B cell (primary cell): ENCODE measurements at regions not wholly inside any gene's neighbourhood (a gene's known extent, or its start where the extent isn't known, plus 50 kb on each side); places are given as distances from the start of the nearest gene placed in this dataset.

Experiments
- ATAC-seq: fragments of 200-7000 bp; cut with Tn5 transposase; one replicate; pipeline ENCODE4 v1.10.0; 2021; ENCODE audit warnings: low read depth, mild to moderate bottlenecking, moderate number of reproducible peaks, moderate library complexity
- CTCF ChIA-PET: fragments of 350-600 bp; sonication (Branson Sonifier 250); formaldehyde crosslinking; loops from one replicate; lab custom pipeline; 2021; ENCODE audit warnings: antibody characterized with exemption, inconsistent platforms; lab: Charles Lee
- POLR2A ChIA-PET: fragments of 350-600 bp; sonication (Branson Sonifier 250); formaldehyde crosslinking; loops from one replicate; lab custom pipeline; 2021; ENCODE audit warnings: antibody characterized with exemption; lab: Charles Lee
- DNase-seq: peaks from one replicate; pipeline ENCODE4 v3.0.0; 2013
- H2AFZ ChIP-seq: 2 replicates; pipeline ENCODE4 v1.6.1; 2012; ENCODE audit warnings: mild to moderate bottlenecking, low read depth, low read length; ENCODE audit not compliant: insufficient read depth, poor library complexity, severe bottlenecking
- H3K27ac ChIP-seq, 2 donors: 1 replicate in 1 of 2; 2 replicates in 1 of 2; pipeline ENCODE4 v1.5.1; 2012 to 2013; ENCODE audit warnings: low read length in 2 of 2, mild to moderate bottlenecking in 2 of 2, moderate library complexity in 1 of 2
- H3K27me3 ChIP-seq, 4 experiments: fragments of 200-600 bp in 1 of 4; sonication (generic) in 1 of 4; replicated peaks in 1 of 4; 1 replicate in 2 of 4; 2 replicates in 2 of 4; pipeline versions ENCODE4 v1.6.1 to v1.7.0; 2013 to 2016; ENCODE audit warnings: low read length in 3 of 4, mild to moderate bottlenecking in 2 of 4, mixed read lengths in 1 of 4, moderate library complexity in 1 of 4; ENCODE audit not compliant: insufficient read depth in 4 of 4, control insufficient read depth in 3 of 4; ENCODE audit errors: control extremely low read depth in 1 of 4
- H3K36me3 ChIP-seq, 2 experiments: replicated peaks in 1 of 2; 1 replicate in 1 of 2; 2 replicates in 1 of 2; pipeline versions ENCODE4 v1.6.1 to v1.7.1; 2013; ENCODE audit warnings: low read length in 1 of 2; ENCODE audit not compliant: insufficient read depth in 2 of 2, control insufficient read depth in 1 of 2; ENCODE audit errors: control extremely low read depth in 1 of 2, extremely low read depth in 1 of 2
- H3K4me1 ChIP-seq, 2 donors: fragments of 200-600 bp in 1 of 2; sonication (generic) in 1 of 2; 1 replicate in 1 of 2; 2 replicates in 1 of 2; pipeline versions ENCODE4 v1.5.1 to v1.6.1; 2013 to 2017; ENCODE audit warnings: low read length in 2 of 2; ENCODE audit not compliant: control insufficient read depth in 2 of 2, insufficient read depth in 2 of 2
- H3K4me2 ChIP-seq: replicated peaks from 2 replicates; pipeline ENCODE3; 2012; ENCODE audit warnings: mild to moderate bottlenecking, low read depth, low read length; ENCODE audit not compliant: poor library complexity, severe bottlenecking
- H3K4me3 ChIP-seq, 5 experiments: fragments of 200-600 bp in 1 of 5; sonication (generic) in 1 of 5; 1 replicate in 3 of 5; 2 replicates in 2 of 5; pipeline versions ENCODE4 v1.5.1 to v1.7.0; 2011 to 2016; ENCODE audit warnings: low read length in 4 of 5, mild to moderate bottlenecking in 4 of 5, low read depth in 2 of 5, control low read depth in 1 of 5, moderate library complexity in 1 of 5; ENCODE audit not compliant: insufficient read depth in 1 of 5; ENCODE audit errors: control extremely low read depth in 1 of 5, extremely low read depth in 1 of 5
- H3K79me2 ChIP-seq: fragments of 200-600 bp; sonication (generic); one replicate; pipeline ENCODE4 v1.6.0; 2016; ENCODE audit warnings: low read length; ENCODE audit not compliant: control insufficient read depth, insufficient read depth
- H3K9ac ChIP-seq: fragments of 200-600 bp; sonication (generic); 2 replicates; pipeline ENCODE4 v1.6.1; 2017; ENCODE audit warnings: mild to moderate bottlenecking, low read length, moderate library complexity
- H3K9me3 ChIP-seq, 3 donors: one replicate each; pipeline versions ENCODE4 v1.6.1 to v1.7.1; 2013; ENCODE audit warnings: low read length in 2 of 3; ENCODE audit not compliant: control insufficient read depth in 2 of 3, insufficient read depth in 1 of 3; ENCODE audit errors: control extremely low read depth in 1 of 3
- H4K20me1 ChIP-seq: 2 replicates; pipeline ENCODE4 v1.6.0; 2012; ENCODE audit warnings: mild to moderate bottlenecking, low read length; ENCODE audit not compliant: insufficient read depth, control insufficient read depth, poor library complexity, severe bottlenecking
- H3K27ac Mint-ChIP-seq: one replicate; pipeline ENCODE4 v1.8.0; 2021; ENCODE audit warnings: mixed read lengths
- H3K27me3 Mint-ChIP-seq: one replicate; pipeline ENCODE4 v1.8.0; 2021; ENCODE audit warnings: mixed read lengths
- H3K4me1 Mint-ChIP-seq: one replicate; pipeline ENCODE4 v1.8.0; 2021; ENCODE audit warnings: mixed read lengths
- H3K4me3 Mint-ChIP-seq: one replicate; pipeline ENCODE4 v1.8.0; 2021; ENCODE audit warnings: mixed read lengths
- H3K9me3 Mint-ChIP-seq: one replicate; pipeline ENCODE4 v1.8.0; 2022; ENCODE audit warnings: mixed read lengths; ENCODE audit not compliant: insufficient read depth
- EZH2 ChIP-seq: IDR thresholded peaks from 2 replicates; pipeline ENCODE4 v1.6.1; 2012; ENCODE audit warnings: borderline replicate concordance, low read depth, mild to moderate bottlenecking, moderate library complexity, low read length; ENCODE audit not compliant: insufficient read depth, poor library complexity, severe bottlenecking
- WGBS: methylation state at CpG from one replicate; pipeline ENCODE4 v1.1.5; 2013; ENCODE audit warnings: missing lambda C conversion rate; ENCODE audit not compliant: insufficient coverage; 5-methylcytosine and 5-hydroxymethylcytosine counted together
- intact Hi-C: fragments of 100-400 bp; cut with micrococcal nuclease; formaldehyde crosslinking; loops from one replicate; pipeline ENCODE4 v1.10.0; 2022
- TF ChIP-seq, protein P1 (sequence below): fragments of 200-600 bp; IDR thresholded peaks from one replicate; pipeline ENCODE4 v1.8.0; 2022; ENCODE audit warnings: antibody characterized with exemption, mild to moderate bottlenecking

DNA sequence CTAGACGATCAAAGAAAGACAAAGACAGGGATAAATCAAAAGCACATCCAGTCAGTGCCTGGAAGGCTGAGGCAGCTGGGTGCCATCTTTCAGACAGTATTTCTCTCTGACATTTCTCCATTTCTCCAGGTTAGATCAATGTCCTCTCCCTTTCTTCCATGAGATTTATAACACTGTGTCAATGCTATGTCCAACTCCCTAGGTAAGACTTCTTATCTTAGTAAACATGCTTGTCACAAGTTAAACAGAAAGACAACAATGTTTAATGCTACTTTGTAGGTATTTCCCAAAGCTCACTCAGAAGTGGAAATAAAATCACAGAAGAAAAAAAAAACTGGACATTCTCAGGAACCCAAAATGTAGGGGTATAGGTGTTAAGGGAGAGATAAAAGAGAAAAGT is 113.9 kb downstream of the GPR63 start:
- Histone ChIP-seq H3K27ac (no peak overlapping the region), H3K4me1 (no peaks in the 10 kb centered on the region), H2AFZ (no peak overlapping the region), H4K20me1 (no peaks in the 10 kb centered on the region), H3K4me2 (no peak overlapping the region), H3K36me3 (no peaks in the 10 kb centered on the region), H3K9ac (no peak overlapping the region), H3K79me2 (no peaks in the 10 kb centered on the region), H3K9me3 (no peaks in the 10 kb centered on the region), H3K4me3 (no peak overlapping the region), H3K27me3 (no peaks in the 10 kb centered on the region)
- H3K4me3 Mint-ChIP-seq: no peak overlapping the region
- POLR2A ChIA-PET: no interaction called here
- intact Hi-C loops: no loop called here
- no peaks in the 10 kb centered on the region for H3K4me1 Mint-ChIP-seq
- H3K9me3 Mint-ChIP-seq: no peaks in the 10 kb centered on the region
- CTCF ChIA-PET: interaction anchor here (0.6 kb wide), 1 partner anchor 19 kb away, joined by 3 read pairs; no protein-coding TSS in a partner anchor
- ATAC-seq (no peak), DNase-seq (no peak)
- no peak overlapping the region for H3K27ac Mint-ChIP-seq
- H3K27me3 Mint-ChIP-seq: no peaks in the 10 kb centered on the region
- no peak for TF ChIP-seq EZH2
- TF ChIP-seq, protein P1, sequence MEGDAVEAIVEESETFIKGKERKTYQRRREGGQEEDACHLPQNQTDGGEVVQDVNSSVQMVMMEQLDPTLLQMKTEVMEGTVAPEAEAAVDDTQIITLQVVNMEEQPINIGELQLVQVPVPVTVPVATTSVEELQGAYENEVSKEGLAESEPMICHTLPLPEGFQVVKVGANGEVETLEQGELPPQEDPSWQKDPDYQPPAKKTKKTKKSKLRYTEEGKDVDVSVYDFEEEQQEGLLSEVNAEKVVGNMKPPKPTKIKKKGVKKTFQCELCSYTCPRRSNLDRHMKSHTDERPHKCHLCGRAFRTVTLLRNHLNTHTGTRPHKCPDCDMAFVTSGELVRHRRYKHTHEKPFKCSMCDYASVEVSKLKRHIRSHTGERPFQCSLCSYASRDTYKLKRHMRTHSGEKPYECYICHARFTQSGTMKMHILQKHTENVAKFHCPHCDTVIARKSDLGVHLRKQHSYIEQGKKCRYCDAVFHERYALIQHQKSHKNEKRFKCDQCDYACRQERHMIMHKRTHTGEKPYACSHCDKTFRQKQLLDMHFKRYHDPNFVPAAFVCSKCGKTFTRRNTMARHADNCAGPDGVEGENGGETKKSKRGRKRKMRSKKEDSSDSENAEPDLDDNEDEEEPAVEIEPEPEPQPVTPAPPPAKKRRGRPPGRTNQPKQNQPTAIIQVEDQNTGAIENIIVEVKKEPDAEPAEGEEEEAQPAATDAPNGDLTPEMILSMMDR: no peak
- 100% methylated on average over 1 of the region's 1 CpG for WGBS

DNA sequence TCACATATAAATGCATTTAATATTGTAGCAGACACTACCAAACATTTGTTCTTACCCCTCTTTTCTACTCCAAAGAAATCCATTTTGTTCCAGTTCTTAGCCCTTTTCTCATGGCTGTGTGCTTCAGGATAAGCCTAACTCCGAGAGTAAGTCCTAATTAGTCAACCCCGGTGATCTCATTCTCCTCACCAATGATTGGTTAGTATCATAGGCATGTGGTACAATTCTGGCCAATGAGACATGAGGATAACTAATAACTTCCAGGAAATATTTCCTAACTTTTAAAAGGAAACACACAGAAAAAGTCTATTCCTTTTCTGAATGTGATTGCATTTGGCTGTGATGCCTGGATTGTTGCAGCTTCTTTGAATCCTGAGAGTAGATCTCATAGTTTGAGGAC is 116.0 kb downstream of the GPR63 start:
- H3K4me1 Mint-ChIP-seq: no peaks in the 10 kb centered on the region
- ATAC-seq (no peak), DNase-seq (no peak)
- WGBS: no CpG with 5 or more reads among the region's 2 CpGs
- Histone ChIP-seq H3K4me1 (no peaks in the 10 kb centered on the region), H4K20me1 (no peaks in the 10 kb centered on the region), H3K27ac (no peak overlapping the region), H2AFZ (no peak overlapping the region), H3K4me3 (no peak overlapping the region), H3K36me3 (no peaks in the 10 kb centered on the region), H3K79me2 (no peaks in the 10 kb centered on the region), H3K4me2 (no peak overlapping the region), H3K9me3 (no peaks in the 10 kb centered on the region), H3K27me3 (peaks cover 0 to under 1% (median 0%) of the 10 kb centered on the region in 4 experiments), H3K9ac (no peak overlapping the region)
- intact Hi-C loops: no loop called here
- TF ChIP-seq, protein P1: no peak
- TF ChIP-seq EZH2: no peak
- H3K9me3 Mint-ChIP-seq: no peaks in the 10 kb centered on the region
- H3K27me3 Mint-ChIP-seq: no peaks in the 10 kb centered on the region
- ChIA-PET CTCF (no interaction called here), POLR2A (no interaction called here)
- no peak overlapping the region for H3K4me3 Mint-ChIP-seq
- H3K27ac Mint-ChIP-seq: no peak overlapping the region
